ENCODE measurements at regions not wholly inside any gene's neighbourhood (a gene's known extent, or its start where the extent isn't known, plus 50 kb on each side); places are given as distances from the start of the nearest gene placed in this dataset.

DNA sequence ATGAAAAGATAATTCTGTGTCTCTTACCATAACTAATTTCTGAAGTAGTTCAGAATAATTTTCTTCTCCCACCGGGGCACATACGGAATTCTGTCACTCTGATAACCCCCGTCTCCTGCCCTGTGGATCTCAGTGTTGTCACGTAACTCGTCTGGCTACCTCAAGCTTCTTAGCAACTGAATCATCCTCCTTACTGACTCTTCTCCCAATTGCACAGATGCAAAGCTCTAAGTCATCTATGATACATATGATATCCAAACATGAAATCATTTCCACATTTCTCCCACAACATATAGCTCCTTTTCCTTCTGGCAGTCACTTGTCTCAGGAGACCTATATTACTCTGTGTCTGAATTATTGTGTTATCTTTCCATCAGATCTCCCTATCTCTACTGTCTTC, 1043.1 kb upstream of the TENM3 start:
- Histone ChIP-seq H3K36me3 (ENCODE audit: low read depth, missing control alignments) (no peaks in the 10 kb centered on the region), H3K4me3 (no peak overlapping the region), H3K4me1 (no peaks in the 10 kb centered on the region), H3K27me3 (no peaks in the 10 kb centered on the region), H3K27ac (no peak overlapping the region), H3K9me3 (no peaks in the 10 kb centered on the region)
- no peak for DNase-seq
- 86 to 87% methylated on average over 5 of the region's 5 CpGs for WGBS, 2 donors
- intact Hi-C loops (cut with DNase I; ENCODE audit: low total_unique reads): no loop called here
- no peak for TF ChIP-seq POLR2A (IDR thresholded peaks at IDR 0.05)
- TF ChIP-seq, protein P1, sequence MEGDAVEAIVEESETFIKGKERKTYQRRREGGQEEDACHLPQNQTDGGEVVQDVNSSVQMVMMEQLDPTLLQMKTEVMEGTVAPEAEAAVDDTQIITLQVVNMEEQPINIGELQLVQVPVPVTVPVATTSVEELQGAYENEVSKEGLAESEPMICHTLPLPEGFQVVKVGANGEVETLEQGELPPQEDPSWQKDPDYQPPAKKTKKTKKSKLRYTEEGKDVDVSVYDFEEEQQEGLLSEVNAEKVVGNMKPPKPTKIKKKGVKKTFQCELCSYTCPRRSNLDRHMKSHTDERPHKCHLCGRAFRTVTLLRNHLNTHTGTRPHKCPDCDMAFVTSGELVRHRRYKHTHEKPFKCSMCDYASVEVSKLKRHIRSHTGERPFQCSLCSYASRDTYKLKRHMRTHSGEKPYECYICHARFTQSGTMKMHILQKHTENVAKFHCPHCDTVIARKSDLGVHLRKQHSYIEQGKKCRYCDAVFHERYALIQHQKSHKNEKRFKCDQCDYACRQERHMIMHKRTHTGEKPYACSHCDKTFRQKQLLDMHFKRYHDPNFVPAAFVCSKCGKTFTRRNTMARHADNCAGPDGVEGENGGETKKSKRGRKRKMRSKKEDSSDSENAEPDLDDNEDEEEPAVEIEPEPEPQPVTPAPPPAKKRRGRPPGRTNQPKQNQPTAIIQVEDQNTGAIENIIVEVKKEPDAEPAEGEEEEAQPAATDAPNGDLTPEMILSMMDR (IDR thresholded peaks at IDR 0.05): no peak

DNA sequence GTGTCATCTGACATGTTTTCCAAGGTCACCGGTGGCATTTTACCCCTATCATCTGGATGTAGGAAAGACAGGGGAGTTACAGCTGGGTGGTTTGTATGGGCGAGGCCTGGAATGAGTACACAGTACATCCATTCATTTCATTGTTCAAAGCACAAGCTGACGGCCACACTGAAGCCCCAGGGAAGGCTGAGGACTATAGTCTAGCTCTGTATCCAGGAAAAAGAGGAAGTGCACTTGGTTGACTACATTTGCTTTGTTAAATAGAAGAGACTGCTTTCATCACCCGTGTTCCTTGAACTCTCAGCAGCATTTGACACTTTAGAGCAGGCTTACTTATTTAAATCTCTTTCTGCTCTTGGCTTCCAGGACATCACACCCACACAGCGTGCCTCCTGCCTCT, 1041.0 kb upstream of the TENM3 start:
- Histone ChIP-seq H3K4me1 (no peaks in the 10 kb centered on the region), H3K36me3 (ENCODE audit: low read depth, missing control alignments) (no peaks in the 10 kb centered on the region), H3K27me3 (no peaks in the 10 kb centered on the region), H3K9me3 (no peaks in the 10 kb centered on the region), H3K4me3 (no peak overlapping the region), H3K27ac (no peak overlapping the region)
- TF ChIP-seq, protein P1 (IDR thresholded peaks at IDR 0.05): no peak
- no peak for TF ChIP-seq POLR2A (IDR thresholded peaks at IDR 0.05)
- intact Hi-C loops (cut with DNase I; ENCODE audit: low total_unique reads): no loop called here
- WGBS, 2 donors: 61 to 78% methylated on average over 5 of the region's 5 CpGs
- no peak for DNase-seq

DNA sequence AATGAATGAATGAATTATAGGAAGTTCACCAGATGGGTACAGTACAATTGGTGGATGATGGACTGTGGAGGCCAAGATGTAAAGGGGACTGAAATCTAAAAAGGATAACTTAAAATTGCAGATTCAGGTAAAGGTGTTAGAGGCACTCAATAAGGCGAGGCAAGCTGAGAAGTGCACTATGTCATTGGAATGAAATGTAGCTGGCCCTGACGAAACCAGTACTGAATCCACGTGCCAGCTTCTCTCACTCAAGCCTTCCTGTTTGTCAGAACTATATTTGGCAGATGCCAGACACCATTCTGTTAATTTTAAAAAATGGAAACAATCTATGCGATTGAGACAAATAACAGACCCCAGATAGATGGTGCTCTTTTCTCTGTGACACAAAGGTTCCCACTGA, 1039.1 kb upstream of the TENM3 start:
- no peaks in the 10 kb centered on the region for H3K27me3 ChIP-seq
- H3K9me3 ChIP-seq: no peaks in the 10 kb centered on the region
- H3K27ac ChIP-seq: no peak overlapping the region
- TF ChIP-seq, protein P1 (IDR thresholded peaks at IDR 0.05): no peak
- no peak for TF ChIP-seq POLR2A (IDR thresholded peaks at IDR 0.05)
- intact Hi-C loops (cut with DNase I; ENCODE audit: low total_unique reads): no loop called here
- no peaks in the 10 kb centered on the region for H3K36me3 ChIP-seq (ENCODE audit: low read depth, missing control alignments)
- DNase-seq: no peak
- H3K4me1 ChIP-seq: no peaks in the 10 kb centered on the region
- no peak overlapping the region for H3K4me3 ChIP-seq
- WGBS, 2 donors: 78 to 80% methylated on average over 4 of the region's 4 CpGs

DNA sequence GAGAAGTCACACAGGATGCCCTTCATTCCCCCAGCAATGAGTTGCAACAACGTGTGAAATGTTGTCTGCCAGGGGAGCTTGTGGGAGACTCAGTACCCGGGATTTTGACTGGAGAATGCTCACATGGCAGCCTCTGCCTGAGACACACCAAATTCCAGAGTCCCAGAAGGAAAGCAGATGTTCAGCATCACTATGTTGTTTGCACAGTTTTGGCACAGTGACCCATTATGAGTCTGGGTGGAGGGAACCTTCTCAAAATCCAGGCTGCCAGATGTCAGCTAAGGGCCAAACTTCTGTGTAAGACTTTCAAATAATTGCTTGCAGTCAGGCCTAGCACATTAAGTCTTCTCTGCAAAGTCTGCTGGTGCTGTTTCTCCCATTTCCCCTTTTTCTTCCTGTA, 1029.7 kb upstream of the TENM3 start:
- no peak for DNase-seq
- Histone ChIP-seq H3K27me3 (no peaks in the 10 kb centered on the region), H3K9me3 (no peaks in the 10 kb centered on the region), H3K4me1 (no peaks in the 10 kb centered on the region), H3K36me3 (ENCODE audit: low read depth, missing control alignments) (no peaks in the 10 kb centered on the region), H3K27ac (no peak overlapping the region), H3K4me3 (no peak overlapping the region)
- intact Hi-C loops (cut with DNase I; ENCODE audit: low total_unique reads): no loop called here
- no peak for TF ChIP-seq POLR2A (IDR thresholded peaks at IDR 0.05)
- TF ChIP-seq, protein P1 (IDR thresholded peaks at IDR 0.05): no peak
- WGBS, 2 donors: 45 to 70% methylated on average over 2 of the region's 2 CpGs

DNA sequence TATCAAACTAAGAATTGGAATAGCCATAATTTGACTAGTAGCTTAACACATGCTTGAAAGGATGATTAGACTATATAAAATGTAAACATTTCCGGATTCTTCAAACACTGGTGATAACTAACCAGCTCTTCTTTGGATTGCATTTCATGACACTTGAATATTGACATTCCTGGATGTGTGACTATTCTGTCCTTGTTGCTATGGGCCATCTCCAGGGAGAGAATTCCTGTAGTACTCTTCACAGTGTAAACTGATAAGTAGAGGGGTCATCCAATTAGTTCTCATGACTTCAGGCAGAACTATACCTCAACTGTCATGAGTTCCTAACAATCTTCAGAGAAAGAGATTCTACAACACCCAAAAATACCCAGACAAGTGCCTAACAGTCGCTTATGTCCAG, 1026.7 kb upstream of the TENM3 start:
- intact Hi-C loops (cut with DNase I; ENCODE audit: low total_unique reads): no loop called here
- Histone ChIP-seq H3K4me1 (no peaks in the 10 kb centered on the region), H3K27ac (no peak overlapping the region), H3K9me3 (no peaks in the 10 kb centered on the region), H3K4me3 (no peak overlapping the region), H3K27me3 (no peaks in the 10 kb centered on the region), H3K36me3 (ENCODE audit: low read depth, missing control alignments) (no peaks in the 10 kb centered on the region)
- DNase-seq: no peak
- TF ChIP-seq POLR2A (IDR thresholded peaks at IDR 0.05): no peak
- TF ChIP-seq, protein P1 (IDR thresholded peaks at IDR 0.05): no peak
- WGBS, 2 donors: 91 to 94% methylated on average over 2 of the region's 2 CpGs
